WTC11 (cell line): ENCODE measurements at regions not wholly inside any gene's neighbourhood (a gene's known extent, or its start where the extent isn't known, plus 50 kb on each side); places are given as distances from the start of the nearest gene placed in this dataset.

Source experiments
- ATAC-seq: fragments of 200-7000 bp; cut with Tn5 transposase; 2 replicates; pipeline ENCODE4 v1.10.0; 2021; ENCODE audit warnings: mild to moderate bottlenecking, moderate library complexity
- CTCF ChIA-PET: fragments of 300-600 bp; sonication (Branson Sonifier 250); formaldehyde crosslinking; loops from one replicate; lab custom pipeline; 2021; ENCODE audit warnings: antibody characterized with exemption; lab: Charles Lee
- POLR2A ChIA-PET: fragments of 350-600 bp; sonication (Branson Sonifier 250); formaldehyde crosslinking; loops from one replicate; lab custom pipeline; 2021; ENCODE audit warnings: antibody characterized with exemption; lab: Charles Lee
- DNase-seq: peaks from one replicate; pipeline ENCODE4 v3.0.0; 2021; ENCODE audit warnings: low spot score
- H3K27ac Mint-ChIP-seq: 2 replicates; pipeline ENCODE4 v1.8.0; 2021; ENCODE audit warnings: mixed read lengths
- H3K27me3 Mint-ChIP-seq: 2 replicates; pipeline ENCODE4 v1.8.0; 2021; ENCODE audit warnings: low read depth, mild to moderate bottlenecking, moderate library complexity, mixed read lengths
- H3K36me3 Mint-ChIP-seq: 2 replicates; pipeline ENCODE4 v1.8.0; 2021; ENCODE audit warnings: mixed read lengths
- H3K4me1 Mint-ChIP-seq: 2 replicates; pipeline ENCODE4 v1.8.0; 2022; ENCODE audit warnings: mixed read lengths
- H3K4me3 Mint-ChIP-seq: 2 replicates; pipeline ENCODE4 v1.8.0; 2021; ENCODE audit warnings: mild to moderate bottlenecking, moderate library complexity, mixed read lengths
- H3K9me3 Mint-ChIP-seq: 2 replicates; pipeline ENCODE4 v1.8.0; 2021; ENCODE audit warnings: mixed read lengths
- AFF4 ChIP-seq: sonication (generic); formaldehyde crosslinking; IDR thresholded peaks from 2 replicates; pipeline ENCODE4 v1.8.1; 2023; ENCODE audit warnings: mild to moderate bottlenecking, missing genetic modification reagents, borderline replicate concordance
- ATF6 ChIP-seq: sonication (generic); formaldehyde crosslinking; IDR thresholded peaks from 2 replicates; pipeline ENCODE4 v1.8.1; 2023; ENCODE audit warnings: mild to moderate bottlenecking, missing genetic modification reagents
- CREM ChIP-seq: sonication (generic); formaldehyde crosslinking; IDR thresholded peaks from 2 replicates; pipeline ENCODE4 v1.8.1; 2022; ENCODE audit warnings: mild to moderate bottlenecking, missing genetic modification reagents, moderate library complexity
- ESRRA ChIP-seq: sonication (generic); formaldehyde crosslinking; IDR thresholded peaks from 2 replicates; pipeline ENCODE4 v1.8.1; 2022; ENCODE audit warnings: mild to moderate bottlenecking, missing genetic modification reagents, borderline replicate concordance
- ETV6 ChIP-seq: sonication (generic); formaldehyde crosslinking; IDR thresholded peaks from 2 replicates; pipeline ENCODE4 v1.8.1; 2022; ENCODE audit warnings: mild to moderate bottlenecking, missing genetic modification reagents
- FOXJ3 ChIP-seq: sonication (generic); formaldehyde crosslinking; IDR thresholded peaks from 2 replicates; pipeline ENCODE4 v1.9.0; 2021; ENCODE audit warnings: missing genetic modification reagents, mild to moderate bottlenecking, borderline replicate concordance
- FOXP1 ChIP-seq: sonication (generic); formaldehyde crosslinking; IDR thresholded peaks from 2 replicates; pipeline ENCODE4 v1.8.0; 2022; ENCODE audit warnings: missing genetic modification reagents, mild to moderate bottlenecking, moderate library complexity, borderline replicate concordance
- GRHL2 ChIP-seq: fragments of 250-450 bp; sonication (Bioruptor Pico); IDR thresholded peaks from 2 replicates; pipeline ENCODE4 v1.8.0; 2022; ENCODE audit warnings: mild to moderate bottlenecking, moderate library complexity; ENCODE audit not compliant: insufficient replicate concordance, severe bottlenecking
- HMGA2 ChIP-seq: fragments of 250-450 bp; sonication (Bioruptor Pico); IDR thresholded peaks from 2 replicates; pipeline ENCODE4 v1.4.0; 2021; ENCODE audit warnings: mild to moderate bottlenecking, moderate library complexity
- JAZF1 ChIP-seq: fragments of 250-450 bp; sonication (Bioruptor Pico); IDR thresholded peaks from 2 replicates; pipeline ENCODE4 v1.9.0; 2021; ENCODE audit warnings: moderate library complexity, mild to moderate bottlenecking, inconsistent platforms
- MXD4 ChIP-seq: fragments of 250-450 bp; sonication (Bioruptor Pico); IDR thresholded peaks from 2 replicates; pipeline ENCODE4 v1.8.0; 2021; ENCODE audit warnings: mild to moderate bottlenecking, moderate library complexity, borderline replicate concordance
- MYBL2 ChIP-seq: sonication (generic); formaldehyde crosslinking; IDR thresholded peaks from 2 replicates; pipeline ENCODE4 v1.8.1; 2023; ENCODE audit warnings: mild to moderate bottlenecking, moderate library complexity, missing genetic modification reagents
- NFE2L1 ChIP-seq: sonication (generic); formaldehyde crosslinking; IDR thresholded peaks from 2 replicates; pipeline ENCODE4 v1.8.1; 2023; ENCODE audit warnings: missing genetic modification reagents
- NR2C2 ChIP-seq: sonication (generic); formaldehyde crosslinking; IDR thresholded peaks from 2 replicates; pipeline ENCODE4 v1.8.0; 2022; ENCODE audit warnings: mild to moderate bottlenecking, missing genetic modification reagents
- PRDM15 ChIP-seq: sonication (generic); formaldehyde crosslinking; IDR thresholded peaks from 2 replicates; pipeline ENCODE4 v1.8.0; 2022; ENCODE audit warnings: missing genetic modification reagents
- RORB ChIP-seq: fragments of 250-450 bp; sonication (Bioruptor Pico); IDR thresholded peaks from 2 replicates; pipeline ENCODE4 v1.9.0; 2021; ENCODE audit warnings: mild to moderate bottlenecking
- SMAD4 ChIP-seq: sonication (generic); formaldehyde crosslinking; IDR thresholded peaks from 2 replicates; pipeline ENCODE4 v1.8.0; 2022; ENCODE audit warnings: mild to moderate bottlenecking, missing genetic modification reagents
- SP1 ChIP-seq: sonication (generic); formaldehyde crosslinking; conservative IDR thresholded peaks from 2 replicates; pipeline ENCODE4 v1.8.1; 2022; ENCODE audit warnings: missing genetic modification reagents
- TCF7 ChIP-seq: sonication (generic); formaldehyde crosslinking; IDR thresholded peaks from 2 replicates; pipeline ENCODE4 v1.8.0; 2022; ENCODE audit warnings: mild to moderate bottlenecking, low read depth, missing genetic modification reagents, moderate library complexity
- TEAD4 ChIP-seq: sonication (generic); formaldehyde crosslinking; IDR thresholded peaks from 2 replicates; pipeline ENCODE4 v1.8.0; 2022; ENCODE audit warnings: mild to moderate bottlenecking, missing genetic modification reagents
- ZNF232 ChIP-seq: sonication (generic); formaldehyde crosslinking; IDR thresholded peaks from 2 replicates; pipeline ENCODE4 v1.8.0; 2022; ENCODE audit warnings: mild to moderate bottlenecking, missing genetic modification reagents
- ZNF423 ChIP-seq: fragments of 250-450 bp; sonication (Bioruptor Pico); IDR thresholded peaks from 2 replicates; pipeline ENCODE4 v2.1.2; 2022; ENCODE audit warnings: mild to moderate bottlenecking, moderate library complexity
- ZNF425 ChIP-seq: fragments of 250-450 bp; sonication (Bioruptor Pico); conservative IDR thresholded peaks from 2 replicates; pipeline ENCODE4 v1.9.0; 2021; ENCODE audit warnings: mild to moderate bottlenecking
- TF ChIP-seq, protein P1 (sequence below): sonication (generic); formaldehyde crosslinking; IDR thresholded peaks from 2 replicates; pipeline ENCODE4 v1.8.1; 2023; ENCODE audit warnings: mild to moderate bottlenecking, missing genetic modification reagents, moderate library complexity
- TF ChIP-seq, protein P2 (sequence below): fragments of 250-450 bp; sonication (Bioruptor Pico); IDR thresholded peaks from 2 replicates; pipeline ENCODE4 v1.9.0; 2021; ENCODE audit warnings: mild to moderate bottlenecking

- ChIA-PET POLR2A (no interaction called here), CTCF (interaction anchor here (0.7 kb wide), 1 partner anchor 625 kb away, joined by 3 read pairs; no protein-coding TSS in a partner anchor)
- Mint-ChIP-seq H3K36me3 (peaks cover 33% of the 10 kb centered on the region), H3K27ac (no peak overlapping the region), H3K27me3 (peaks cover 20% of the 10 kb centered on the region), H3K4me1 (peaks cover 11% of the 10 kb centered on the region), H3K4me3 (no peak overlapping the region), H3K9me3 (peaks cover 37% of the 10 kb centered on the region)
- ATAC-seq: no peak
- TF ChIP-seq, protein P1, sequence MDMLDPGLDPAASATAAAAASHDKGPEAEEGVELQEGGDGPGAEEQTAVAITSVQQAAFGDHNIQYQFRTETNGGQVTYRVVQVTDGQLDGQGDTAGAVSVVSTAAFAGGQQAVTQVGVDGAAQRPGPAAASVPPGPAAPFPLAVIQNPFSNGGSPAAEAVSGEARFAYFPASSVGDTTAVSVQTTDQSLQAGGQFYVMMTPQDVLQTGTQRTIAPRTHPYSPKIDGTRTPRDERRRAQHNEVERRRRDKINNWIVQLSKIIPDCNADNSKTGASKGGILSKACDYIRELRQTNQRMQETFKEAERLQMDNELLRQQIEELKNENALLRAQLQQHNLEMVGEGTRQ (CRISPR knock-in tag): no peak
- no peak for TF ChIP-seq RORB
- TF ChIP-seq ETV6: no peak
- TF ChIP-seq MXD4: no peak
- no peak for TF ChIP-seq FOXP1
- TF ChIP-seq HMGA2 (CRISPR knock-in tag): no peak
- no peak for TF ChIP-seq PRDM15 (CRISPR knock-in tag)
- no peak for TF ChIP-seq AFF4
- TF ChIP-seq FOXJ3: no peak
- TF ChIP-seq, protein P2, sequence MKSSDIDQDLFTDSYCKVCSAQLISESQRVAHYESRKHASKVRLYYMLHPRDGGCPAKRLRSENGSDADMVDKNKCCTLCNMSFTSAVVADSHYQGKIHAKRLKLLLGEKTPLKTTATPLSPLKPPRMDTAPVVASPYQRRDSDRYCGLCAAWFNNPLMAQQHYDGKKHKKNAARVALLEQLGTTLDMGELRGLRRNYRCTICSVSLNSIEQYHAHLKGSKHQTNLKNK (CRISPR knock-in tag): no peak
- no peak for TF ChIP-seq JAZF1 (CRISPR knock-in tag)
- no peak for TF ChIP-seq TEAD4
- TF ChIP-seq CREM: no peak
- TF ChIP-seq MYBL2 (CRISPR knock-in tag): no peak
- no peak for DNase-seq
Observed at GRCh38 chr11:23413057-23413456, 552.8 kb upstream of the CCDC179 start.

GRCh38 chr11:23423104-23423503, 562.8 kb upstream of the CCDC179 start:
- no peak for ATAC-seq
- no peaks in the 10 kb centered on the region for H3K9me3 Mint-ChIP-seq
- H3K36me3 Mint-ChIP-seq: no peaks in the 10 kb centered on the region
- ChIA-PET CTCF (no interaction called here), POLR2A (no interaction called here)
- H3K4me3 Mint-ChIP-seq: no peak overlapping the region
- DNase-seq: no peak
- H3K4me1 Mint-ChIP-seq: peaks cover 3% of the 10 kb centered on the region
- H3K27ac Mint-ChIP-seq: no peak overlapping the region
- H3K27me3 Mint-ChIP-seq: no peaks in the 10 kb centered on the region
- no peak for TF ChIP-seq GRHL2
- no peak for TF ChIP-seq TCF7 (CRISPR knock-in tag)
- TF ChIP-seq ZNF423: no peak
- no peak for TF ChIP-seq ZNF232 (CRISPR knock-in tag)
- TF ChIP-seq ESRRA (CRISPR knock-in tag): no peak
- TF ChIP-seq, protein P2 (CRISPR knock-in tag): no peak
- TF ChIP-seq SMAD4: no peak
- no peak for TF ChIP-seq ATF6 (CRISPR knock-in tag)
- TF ChIP-seq NFE2L1: no peak
- TF ChIP-seq ZNF425 (CRISPR knock-in tag): no peak
- TF ChIP-seq NR2C2: no peak
- no peak for TF ChIP-seq SP1 (CRISPR knock-in tag)
